ENCODE measurements at regions not wholly inside any gene's neighbourhood (a gene's known extent, or its start where the extent isn't known, plus 50 kb on each side); places are given as distances from the start of the nearest gene placed in this dataset.

- Histone ChIP-seq H3K27ac (ENCODE audit: poor library complexity, severe bottlenecking) (no peak overlapping the region), H3K27me3 (ENCODE audit: insufficient read depth, poor library complexity, severe bottlenecking) (no peaks in the 10 kb centered on the region), H3K4me3 (ENCODE audit: severe bottlenecking) (no peak overlapping the region), H3K9me3 (ENCODE audit: severe bottlenecking) (no peaks in the 10 kb centered on the region), H3K4me1 (ENCODE audit: insufficient read depth, poor library complexity, severe bottlenecking) (no peaks in the 10 kb centered on the region), H3K36me3 (ENCODE audit: low read depth) (no peaks in the 10 kb centered on the region)
- DNase-seq (ENCODE audit: low spot score) (no peak), ATAC-seq (ENCODE audit: low read depth) (peak; percentile 49; the same call in 1 of the 3 replicates)
- TF ChIP-seq CTCF (IDR thresholded peaks at IDR 0.05; ENCODE audit: poor library complexity, severe bottlenecking) = no peak
Measured at GRCh38 chr11:29200791-29201562, 815.9 kb downstream of the KCNA4 start.

DNA sequence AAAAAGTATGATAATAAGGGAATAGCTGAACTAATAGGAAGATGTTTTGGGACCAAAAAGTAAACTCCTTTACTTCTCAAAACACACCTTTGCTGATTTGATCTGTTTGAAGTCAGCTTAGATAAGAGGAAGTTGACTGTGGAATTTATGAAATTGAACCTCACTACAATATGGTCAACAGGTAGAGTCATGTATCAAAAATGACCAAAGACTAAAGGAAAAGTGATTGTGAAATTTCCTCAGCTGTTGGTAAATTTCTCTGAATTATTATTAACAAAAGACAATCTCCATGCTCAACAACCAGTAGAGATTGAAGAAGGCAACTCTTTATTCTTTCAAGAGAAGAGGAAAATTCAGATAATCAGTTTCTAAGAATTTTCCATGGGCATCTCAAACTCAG is 826.5 kb downstream of the KCNA4 start:
- Histone ChIP-seq H3K27me3 (ENCODE audit: insufficient read depth, poor library complexity, severe bottlenecking) (no peaks in the 10 kb centered on the region), H3K27ac (ENCODE audit: poor library complexity, severe bottlenecking) (no peak overlapping the region), H3K36me3 (ENCODE audit: low read depth) (no peaks in the 10 kb centered on the region), H3K4me1 (ENCODE audit: insufficient read depth, poor library complexity, severe bottlenecking) (peaks cover under 1% of the 10 kb centered on the region), H3K9me3 (ENCODE audit: severe bottlenecking) (no peaks in the 10 kb centered on the region), H3K4me3 (ENCODE audit: severe bottlenecking) (no peak overlapping the region)
- no peak for ATAC-seq (ENCODE audit: low read depth)
- TF ChIP-seq CTCF (IDR thresholded peaks at IDR 0.05; ENCODE audit: poor library complexity, severe bottlenecking) = no peak
- DNase-seq (ENCODE audit: low spot score) = no peak

DNA sequence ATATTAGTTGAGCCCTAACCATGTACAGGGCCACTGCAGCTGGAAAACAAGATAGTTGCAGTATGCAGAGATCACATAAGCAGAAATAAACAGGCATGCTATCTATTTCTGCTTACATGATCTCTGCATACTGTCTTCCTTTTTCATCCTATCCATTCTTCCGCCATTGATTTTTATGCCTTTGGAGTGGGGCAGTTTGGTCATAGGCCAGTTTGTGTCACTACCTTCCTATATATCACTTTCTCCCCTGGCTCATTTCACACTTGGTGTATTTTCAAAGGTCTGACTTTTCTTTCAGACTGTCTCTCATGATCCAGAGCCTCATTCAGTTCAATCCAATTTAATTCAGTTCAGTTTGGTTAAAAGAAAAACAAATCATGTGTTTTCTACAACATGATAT is 829.6 kb downstream of the KCNA4 start:
- H3K27me3 ChIP-seq (ENCODE audit: insufficient read depth, poor library complexity, severe bottlenecking) = no peaks in the 10 kb centered on the region
- H3K9me3 ChIP-seq (ENCODE audit: severe bottlenecking) = no peaks in the 10 kb centered on the region
- H3K4me1 ChIP-seq (ENCODE audit: insufficient read depth, poor library complexity, severe bottlenecking) = peaks cover 3% of the 10 kb centered on the region
- ATAC-seq (ENCODE audit: low read depth) = no peak
- no peak for DNase-seq (ENCODE audit: low spot score)
- TF ChIP-seq CTCF (IDR thresholded peaks at IDR 0.05; ENCODE audit: poor library complexity, severe bottlenecking) = no peak
- H3K4me3 ChIP-seq (ENCODE audit: severe bottlenecking) = no peak overlapping the region
- H3K36me3 ChIP-seq (ENCODE audit: low read depth) = no peaks in the 10 kb centered on the region
- no peak overlapping the region for H3K27ac ChIP-seq (ENCODE audit: poor library complexity, severe bottlenecking)

- no peak overlapping the region for H3K4me3 ChIP-seq (ENCODE audit: severe bottlenecking)
- no peaks in the 10 kb centered on the region for H3K27me3 ChIP-seq (ENCODE audit: insufficient read depth, poor library complexity, severe bottlenecking)
- no peaks in the 10 kb centered on the region for H3K9me3 ChIP-seq (ENCODE audit: severe bottlenecking)
- H3K27ac ChIP-seq (ENCODE audit: poor library complexity, severe bottlenecking) = no peak overlapping the region
- H3K4me1 ChIP-seq (ENCODE audit: insufficient read depth, poor library complexity, severe bottlenecking) = peaks cover 3% of the 10 kb centered on the region
- no peaks in the 10 kb centered on the region for H3K36me3 ChIP-seq (ENCODE audit: low read depth)
- DNase-seq (ENCODE audit: low spot score) (no peak), ATAC-seq (ENCODE audit: low read depth) (peak; percentile 81)
- TF ChIP-seq CTCF (IDR thresholded peaks at IDR 0.05; ENCODE audit: poor library complexity, severe bottlenecking) = no peak
Measured at GRCh38 chr11:29184939-29185890, 831.6 kb downstream of the KCNA4 start.

Data from RWPE2 (cell line).